ENCODE measurements at regions not wholly inside any gene's neighbourhood (a gene's known extent, or its start where the extent isn't known, plus 50 kb on each side); places are given as distances from the start of the nearest gene placed in this dataset.

DNA sequence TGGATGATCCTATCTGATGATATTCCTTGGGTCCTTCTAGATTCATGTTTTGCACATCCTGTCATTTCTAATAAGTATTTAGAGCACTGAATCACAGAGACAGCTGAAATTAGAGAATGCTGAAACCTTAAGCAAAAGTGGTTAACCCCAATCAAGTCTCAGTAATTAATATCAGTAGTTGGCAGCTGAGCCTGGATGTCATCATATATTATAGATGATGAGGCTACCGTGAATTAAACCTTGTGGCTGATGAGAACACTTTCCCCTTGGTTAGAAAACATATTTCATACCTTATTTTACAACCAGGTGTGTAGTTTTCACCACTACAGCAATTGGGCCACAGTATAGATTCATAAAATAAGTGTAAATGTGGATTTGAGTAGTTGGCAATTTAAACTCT lies 499.0 kb downstream of the PDGFC start:
- TF ChIP-seq CEBPB (IDR thresholded peaks at IDR 0.05) (no peak), TAF1 (IDR thresholded peaks at IDR 0.05; ENCODE audit: low read depth) (no peak), TEAD4 (IDR thresholded peaks at IDR 0.05) (no peak), FOXM1 (IDR thresholded peaks at IDR 0.05; ENCODE audit: borderline replicate concordance, low read depth) (no peak), CREB1 (IDR thresholded peaks at IDR 0.05; ENCODE audit: low read depth) (no peak), EGR1 (IDR thresholded peaks at IDR 0.05) (no peak), TCF12 (IDR thresholded peaks at IDR 0.05; ENCODE audit: low read depth) (no peak), YY1 (IDR thresholded peaks at IDR 0.05; ENCODE audit: low read depth) (no peak), ZBTB7A (IDR thresholded peaks at IDR 0.05; ENCODE audit: low read depth) (no peak), EP300 (IDR thresholded peaks at IDR 0.05; ENCODE audit: borderline replicate concordance) (no peak), REST (IDR thresholded peaks at IDR 0.05; ENCODE audit: low read depth) (no peak), NFIC (IDR thresholded peaks at IDR 0.05) (no peak), RAD21 (IDR thresholded peaks at IDR 0.05; ENCODE audit: low read depth) (no peak)
- TF ChIP-seq, protein P1, sequence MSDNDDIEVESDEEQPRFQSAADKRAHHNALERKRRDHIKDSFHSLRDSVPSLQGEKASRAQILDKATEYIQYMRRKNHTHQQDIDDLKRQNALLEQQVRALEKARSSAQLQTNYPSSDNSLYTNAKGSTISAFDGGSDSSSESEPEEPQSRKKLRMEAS (IDR thresholded peaks at IDR 0.05), result no peak
- TF ChIP-seq, protein P2, sequence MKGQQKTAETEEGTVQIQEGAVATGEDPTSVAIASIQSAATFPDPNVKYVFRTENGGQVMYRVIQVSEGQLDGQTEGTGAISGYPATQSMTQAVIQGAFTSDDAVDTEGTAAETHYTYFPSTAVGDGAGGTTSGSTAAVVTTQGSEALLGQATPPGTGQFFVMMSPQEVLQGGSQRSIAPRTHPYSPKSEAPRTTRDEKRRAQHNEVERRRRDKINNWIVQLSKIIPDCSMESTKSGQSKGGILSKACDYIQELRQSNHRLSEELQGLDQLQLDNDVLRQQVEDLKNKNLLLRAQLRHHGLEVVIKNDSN (IDR thresholded peaks at IDR 0.05), result no peak

GRCh38 chr4:156459584-156459983 lies 505.9 kb upstream of the CTSO start:
- TF ChIP-seq, protein P1 (IDR thresholded peaks at IDR 0.05), result no peak
- TF ChIP-seq CREB1 (IDR thresholded peaks at IDR 0.05; ENCODE audit: low read depth) (no peak), TCF12 (IDR thresholded peaks at IDR 0.05; ENCODE audit: low read depth) (no peak), FOXM1 (IDR thresholded peaks at IDR 0.05; ENCODE audit: borderline replicate concordance, low read depth) (no peak), REST (IDR thresholded peaks at IDR 0.05; ENCODE audit: low read depth) (no peak), TEAD4 (IDR thresholded peaks at IDR 0.05) (no peak), YY1 (IDR thresholded peaks at IDR 0.05; ENCODE audit: low read depth) (no peak), RAD21 (IDR thresholded peaks at IDR 0.05; ENCODE audit: low read depth) (no peak), CEBPB (IDR thresholded peaks at IDR 0.05) (no peak)
- TF ChIP-seq, protein P2 (IDR thresholded peaks at IDR 0.05), result no peak

DNA sequence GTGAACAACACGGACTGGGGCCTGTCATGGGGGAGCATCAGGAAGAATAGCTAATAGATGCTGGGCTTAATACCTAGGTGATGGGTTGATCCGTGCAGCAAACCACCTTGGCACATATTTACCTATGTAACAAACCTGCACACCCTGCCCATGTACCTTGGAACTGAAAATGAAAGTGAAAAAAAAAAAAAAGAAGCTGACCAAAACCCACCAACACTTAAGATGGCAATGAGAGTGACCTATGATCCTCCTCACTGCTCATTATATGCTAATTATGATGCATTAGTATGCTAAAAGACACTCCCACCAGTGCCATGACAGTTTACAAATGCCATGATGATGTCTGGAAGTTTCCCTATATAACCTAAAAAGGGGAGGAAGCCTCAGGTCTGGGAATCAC lies 503.2 kb upstream of the CTSO start:
- TF ChIP-seq FOXM1 (IDR thresholded peaks at IDR 0.05; ENCODE audit: borderline replicate concordance, low read depth) (no peak), EGR1 (IDR thresholded peaks at IDR 0.05) (no peak), TEAD4 (IDR thresholded peaks at IDR 0.05) (no peak), CREB1 (IDR thresholded peaks at IDR 0.05; ENCODE audit: low read depth) (no peak), EP300 (IDR thresholded peaks at IDR 0.05; ENCODE audit: borderline replicate concordance) (no peak), ZBTB7A (IDR thresholded peaks at IDR 0.05; ENCODE audit: low read depth) (no peak), TAF1 (IDR thresholded peaks at IDR 0.05; ENCODE audit: low read depth) (no peak), CEBPB (IDR thresholded peaks at IDR 0.05) (no peak), NFIC (IDR thresholded peaks at IDR 0.05) (no peak), TCF12 (IDR thresholded peaks at IDR 0.05; ENCODE audit: low read depth) (no peak), YY1 (IDR thresholded peaks at IDR 0.05; ENCODE audit: low read depth) (no peak)
- TF ChIP-seq, protein P1 (IDR thresholded peaks at IDR 0.05), result no peak

GRCh38 chr4:156443488-156443887 lies 489.8 kb upstream of the CTSO start:
- TF ChIP-seq EGR1 (IDR thresholded peaks at IDR 0.05), result no peak
- TF ChIP-seq EP300 (IDR thresholded peaks at IDR 0.05; ENCODE audit: borderline replicate concordance), result no peak
- TF ChIP-seq, protein P2 (IDR thresholded peaks at IDR 0.05), result no peak
- TF ChIP-seq TAF1 (IDR thresholded peaks at IDR 0.05; ENCODE audit: low read depth), result no peak
- TF ChIP-seq YY1 (IDR thresholded peaks at IDR 0.05; ENCODE audit: low read depth), result no peak
- TF ChIP-seq CEBPB (IDR thresholded peaks at IDR 0.05), result no peak
- no peak for TF ChIP-seq RAD21 (IDR thresholded peaks at IDR 0.05; ENCODE audit: low read depth)
- TF ChIP-seq TCF12 (IDR thresholded peaks at IDR 0.05; ENCODE audit: low read depth), result no peak
- no peak for TF ChIP-seq TEAD4 (IDR thresholded peaks at IDR 0.05)
- no peak for TF ChIP-seq CREB1 (IDR thresholded peaks at IDR 0.05; ENCODE audit: low read depth)
- no peak for TF ChIP-seq NFIC (IDR thresholded peaks at IDR 0.05)
- no peak for TF ChIP-seq REST (IDR thresholded peaks at IDR 0.05; ENCODE audit: low read depth)

All from Ishikawa (cell line).